CD4-positive, alpha-beta T cell treated with Interleukin-4 for 4 hours (primary cell): ENCODE measurements at regions not wholly inside any gene's neighbourhood (a gene's known extent, or its start where the extent isn't known, plus 50 kb on each side); places are given as distances from the start of the nearest gene placed in this dataset.

Experiments used
- DNase-seq: peaks from one replicate; pipeline ENCODE4 v3.0.0-alpha.2; 2020

DNA sequence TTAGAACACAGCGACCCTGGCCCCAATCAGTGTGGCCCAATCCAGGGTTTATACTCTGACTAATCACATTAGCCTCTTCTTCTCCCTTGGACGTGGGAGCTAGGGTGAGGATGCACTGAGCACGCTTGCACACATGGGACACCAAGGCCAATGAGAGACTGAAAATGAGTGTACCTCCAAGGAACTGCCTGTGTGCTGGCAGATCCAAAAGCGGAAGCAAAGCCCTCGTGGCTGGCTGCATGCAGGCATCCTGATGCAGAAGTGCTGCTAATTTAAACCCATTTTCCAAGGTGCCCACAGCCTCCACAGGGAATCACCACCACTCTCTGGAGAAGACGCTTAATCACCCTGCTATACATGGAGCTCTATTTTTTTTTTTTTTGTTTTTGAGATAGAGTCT, 375.3 kb upstream of the XYLT1 start:
- no peak for DNase-seq

DNA sequence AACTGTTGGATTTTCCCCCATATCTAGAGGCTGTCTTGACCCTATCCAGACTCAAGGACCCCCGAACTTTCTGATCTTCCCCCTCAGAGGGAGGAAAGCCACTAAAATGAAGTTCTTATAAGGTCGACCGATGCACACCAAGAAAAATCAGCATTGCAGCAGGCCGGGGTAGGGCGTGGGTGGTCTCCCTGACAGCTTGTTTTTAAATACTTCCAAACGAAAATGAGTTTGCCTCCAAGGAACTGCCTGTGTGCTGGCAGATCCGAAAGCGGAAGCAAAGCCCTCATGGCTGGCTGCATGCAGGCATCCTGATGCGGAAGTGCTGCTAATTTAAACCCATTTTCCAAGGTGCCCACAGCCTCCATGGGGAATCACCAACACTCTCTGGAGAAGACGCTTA, 374.3 kb upstream of the XYLT1 start:
- no peak for DNase-seq

DNA sequence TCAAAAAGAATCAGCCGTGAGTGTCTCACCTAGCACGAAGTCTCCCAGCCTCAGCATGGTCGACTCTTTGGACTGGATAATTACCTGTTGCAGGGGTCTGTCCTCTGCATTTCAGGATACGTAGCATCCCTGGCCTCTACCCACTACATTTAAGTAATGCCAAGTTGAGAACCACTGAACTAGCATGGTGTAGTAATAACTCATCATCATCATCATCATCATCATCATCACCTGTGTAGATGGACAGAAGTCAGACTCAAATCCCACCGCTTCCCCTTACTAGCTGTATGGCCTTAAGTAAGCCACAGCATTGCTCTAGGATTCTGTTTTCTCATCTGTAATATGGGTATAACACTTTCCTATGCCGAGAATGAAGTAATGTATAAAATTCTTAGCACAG, 373.1 kb upstream of the XYLT1 start:
- DNase-seq = no peak

DNA sequence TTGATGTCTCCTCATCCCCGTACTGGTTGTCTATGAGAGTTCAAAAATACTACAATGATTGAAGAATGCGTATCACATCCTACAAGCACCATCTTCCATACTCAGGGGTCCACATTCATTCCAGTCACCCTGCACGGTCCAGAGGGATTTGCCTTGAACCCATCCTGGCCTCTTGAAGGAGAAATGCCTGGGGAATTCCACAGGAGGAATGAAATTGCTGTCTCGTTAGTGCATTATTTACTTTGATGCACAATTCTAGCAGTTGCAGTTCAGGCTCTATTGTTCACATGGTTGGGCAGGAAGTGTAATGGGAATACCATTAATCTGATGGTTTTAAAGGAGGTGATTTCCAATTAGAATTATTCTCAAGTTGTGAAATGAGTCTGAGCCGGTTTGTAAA, 369.1 kb upstream of the XYLT1 start:
- no peak for DNase-seq

DNA sequence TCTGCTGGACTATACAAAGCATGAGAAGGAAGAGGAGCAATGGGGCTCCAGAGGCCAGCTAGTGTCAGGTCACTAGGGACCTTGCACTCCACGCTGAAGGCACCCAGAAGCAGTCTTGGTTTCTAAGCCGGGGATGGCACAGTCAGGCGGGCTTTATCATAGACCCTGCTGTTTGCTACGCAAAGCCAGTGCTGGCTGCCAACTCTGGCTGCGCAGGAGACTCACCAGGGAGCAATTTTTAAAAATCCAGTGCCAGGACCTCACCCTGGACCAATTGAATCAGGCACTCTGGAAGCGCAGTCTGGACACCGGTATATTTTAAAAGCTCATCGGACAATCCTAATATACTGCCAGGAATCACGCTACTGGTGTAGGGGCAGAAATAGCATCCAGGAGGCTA, 368.5 kb upstream of the XYLT1 start:
- DNase-seq = no peak

GRCh38 chr16:17836868-17837602, 366.3 kb upstream of the XYLT1 start:
- DNase-seq = no peak

GRCh38 chr16:17835118-17835876, 364.5 kb upstream of the XYLT1 start:
- DNase-seq = no peak

GRCh38 chr16:17832738-17833137, 362.0 kb upstream of the XYLT1 start:
- no peak for DNase-seq

GRCh38 chr16:17831330-17831729, 360.6 kb upstream of the XYLT1 start:
- no peak for DNase-seq

- no peak for DNase-seq
These were observed 359.9 kb upstream of the XYLT1 start for GRCh38 chr16:17830651-17831050.

DNA sequence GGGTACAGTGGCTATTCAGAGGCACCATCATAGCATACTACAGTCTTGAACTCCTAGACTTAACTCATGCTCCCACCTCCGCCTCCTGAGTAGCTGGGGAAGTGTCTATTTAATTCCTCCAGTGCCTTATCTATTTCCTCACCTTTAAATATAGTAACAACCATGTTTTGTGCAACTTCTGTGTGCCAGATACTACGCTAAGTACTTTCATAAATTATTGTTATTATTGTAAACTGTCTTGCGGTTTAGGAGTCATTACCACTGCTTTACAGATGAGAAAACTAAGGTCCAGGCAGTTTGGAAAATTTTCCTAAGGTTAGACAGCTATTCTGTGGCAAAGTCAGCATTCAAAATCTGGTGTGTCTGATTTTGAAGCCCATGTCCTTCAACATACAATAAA, 359.1 kb upstream of the XYLT1 start:
- no peak for DNase-seq

DNA sequence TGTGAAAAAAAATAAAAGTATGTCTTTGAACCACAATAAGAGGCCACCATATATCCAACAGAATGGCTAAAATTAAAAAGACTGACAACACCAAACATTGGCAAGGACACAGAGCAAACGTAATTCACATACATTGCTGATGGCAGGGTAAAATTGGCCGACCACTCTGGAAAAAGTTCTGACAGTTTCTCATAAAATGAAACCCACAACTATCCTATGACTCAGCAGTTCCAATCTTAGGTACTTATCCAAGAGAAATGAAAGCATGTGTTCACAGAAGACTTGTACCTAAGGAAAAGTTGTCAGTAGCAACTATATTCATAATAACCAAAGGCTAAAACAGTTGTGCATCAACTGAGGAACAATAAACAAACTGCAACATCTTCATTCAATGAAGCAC, 357.3 kb upstream of the XYLT1 start:
- no peak for DNase-seq

DNA sequence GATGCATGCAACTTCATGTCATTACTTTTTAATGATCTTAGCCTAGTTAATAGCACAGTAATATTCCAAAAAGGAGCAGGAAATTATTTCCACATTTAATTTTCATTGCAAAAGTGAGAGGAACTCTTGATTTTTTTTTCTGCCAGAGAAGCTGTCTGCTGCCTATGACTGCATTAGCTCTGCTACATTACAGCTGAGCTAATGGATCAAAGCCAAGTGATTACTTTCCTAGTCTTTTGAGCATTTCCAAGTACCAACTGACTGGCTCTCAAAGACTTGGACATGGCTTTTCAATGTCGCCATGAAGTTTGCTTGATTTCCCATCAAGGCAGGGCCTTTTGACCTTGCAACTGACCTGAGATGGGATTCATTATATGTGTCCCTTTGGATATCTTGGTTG, 356.6 kb upstream of the XYLT1 start:
- DNase-seq = no peak

DNA sequence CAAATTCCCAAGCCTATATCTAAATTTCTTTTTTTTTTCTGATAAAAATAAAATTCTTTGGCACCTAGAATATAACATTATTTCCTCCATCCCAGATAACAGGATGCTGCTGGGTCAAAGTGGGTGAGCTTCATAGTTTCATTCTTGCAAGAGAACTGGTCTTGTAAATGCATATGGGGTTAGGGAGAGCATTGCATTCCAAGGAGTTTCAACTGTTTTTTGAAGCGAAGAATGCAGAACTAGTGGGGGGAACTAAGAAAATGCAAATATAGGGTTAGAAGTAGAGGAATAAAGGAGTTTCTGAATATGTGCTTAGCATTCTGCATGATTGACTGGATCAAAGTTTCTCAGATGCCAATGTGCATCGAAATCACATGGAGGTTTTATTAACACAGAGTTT, 347.2 kb upstream of the XYLT1 start:
- no peak for DNase-seq

DNA sequence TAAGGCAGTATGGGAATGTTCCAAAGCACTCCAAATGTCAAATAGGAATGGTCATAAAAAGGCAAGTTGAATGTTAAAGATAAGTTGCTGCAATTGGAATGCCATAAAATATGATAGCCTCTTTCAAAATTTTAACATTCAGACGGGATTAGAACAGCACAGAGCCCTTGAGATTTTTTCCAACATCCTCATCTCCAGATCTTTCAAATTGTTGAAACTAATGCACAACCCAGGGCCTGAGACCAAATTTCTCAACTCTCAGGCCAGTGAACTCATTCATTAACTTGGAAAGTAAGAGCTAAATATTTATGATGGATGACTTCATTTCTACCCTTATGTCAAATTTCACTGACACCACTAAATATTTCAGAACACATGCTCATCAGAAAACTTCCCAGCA, 346.5 kb upstream of the XYLT1 start:
- DNase-seq = no peak

GRCh38 chr16:17812771-17813170, 342.0 kb upstream of the XYLT1 start:
- no peak for DNase-seq

- DNase-seq = no peak
These were observed 334.1 kb upstream of the XYLT1 start for GRCh38 chr16:17804857-17805256.

- no peak for DNase-seq
These were observed 333.1 kb upstream of the XYLT1 start for GRCh38 chr16:17803625-17804410.

DNA sequence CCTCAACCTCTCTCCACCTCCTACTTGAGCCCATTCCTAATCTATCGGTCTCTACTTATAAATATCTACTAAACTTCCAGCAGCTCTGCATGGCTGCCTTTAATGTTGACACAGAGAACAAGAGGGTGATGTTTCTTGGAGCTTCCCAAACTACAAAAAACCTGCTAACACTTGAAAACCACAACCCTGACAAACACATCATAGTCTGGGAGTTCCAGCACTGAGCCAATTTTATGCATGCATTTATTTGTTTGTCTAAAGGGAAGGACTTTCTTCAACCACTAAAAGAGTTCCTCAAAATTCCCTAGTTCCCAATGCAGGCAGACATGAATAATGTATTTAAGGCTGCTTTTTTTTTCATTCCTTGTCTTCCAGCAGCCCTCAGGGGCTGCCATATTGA, 331.8 kb upstream of the XYLT1 start:
- DNase-seq = no peak

- no peak for DNase-seq
These were observed 330.3 kb upstream of the XYLT1 start for GRCh38 chr16:17801068-17801467.

GRCh38 chr16:17798716-17799115, 328.0 kb upstream of the XYLT1 start:
- DNase-seq = no peak

GRCh38 chr16:17793354-17793753, 322.6 kb upstream of the XYLT1 start:
- DNase-seq = no peak

GRCh38 chr16:17784073-17784472, 313.3 kb upstream of the XYLT1 start:
- no peak for DNase-seq

DNA sequence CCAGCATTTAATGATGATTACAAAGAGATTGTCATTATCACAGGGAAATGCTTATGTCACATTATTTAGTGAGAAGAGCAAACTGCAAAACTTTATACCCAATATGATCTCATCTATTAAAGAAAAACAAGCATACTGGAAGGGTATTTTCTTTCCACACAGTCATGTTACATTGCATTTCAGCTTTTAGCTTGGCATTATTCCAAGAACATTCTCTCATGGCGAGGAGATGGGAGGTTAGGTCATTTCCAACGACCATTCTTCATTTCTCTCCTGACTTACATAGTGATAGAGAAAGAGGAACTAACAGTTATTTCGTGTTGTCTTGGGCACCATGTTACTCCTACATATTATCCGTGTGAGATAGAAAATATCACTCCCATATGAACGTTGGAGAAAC, 309.4 kb upstream of the XYLT1 start:
- no peak for DNase-seq
